Endothelial cell of umbilical vein (primary cell): ENCODE measurements at regions not wholly inside any gene's neighbourhood (a gene's known extent, or its start where the extent isn't known, plus 50 kb on each side); places are given as distances from the start of the nearest gene placed in this dataset.

Experiments used
- BruUV-seq: library from RNA; stranded (reverse); fragments of 400-500 nt; replicated peaks from 2 replicates; lab custom pipeline; 2021; lab: Mats Ljungman, UMichigan
- CTCF ChIA-PET: fragments of 300-600, 350-600 bp; sonication (Branson Sonifier 250); formaldehyde crosslinking; loops from one replicate; lab custom pipeline; 2021; ENCODE audit warnings: antibody characterized with exemption, inconsistent platforms; lab: Charles Lee
- POLR2A ChIA-PET: fragments of 300-600, 350-600 bp; sonication (Branson Sonifier 250); formaldehyde crosslinking; loops from one replicate; lab custom pipeline; 2021; ENCODE audit warnings: antibody characterized with exemption, inconsistent platforms; lab: Charles Lee
- DNase-seq: peaks from one replicate; pipeline ENCODE4 v3.0.0-alpha.2; 2011; ENCODE audit warnings: low read depth, low spot score
- FAIRE-seq: peaks from 2 replicates; lab custom pipeline; 2011; peaks lifted over from hg19 to GRCh38; lab: Jason Lieb, UNC
- H2AFZ ChIP-seq: 2 replicates; pipeline ENCODE4 v1.6.0; 2012; ENCODE audit warnings: low read depth, low read length, control low read depth, inconsistent platforms
- H3K27ac ChIP-seq: 2 replicates; pipeline ENCODE4 v1.5.1; 2011; ENCODE audit warnings: low read depth, mild to moderate bottlenecking, control low read depth, low read length, moderate library complexity; ENCODE audit not compliant: insufficient read depth
- H3K27me3 ChIP-seq, 2 experiments: 2 replicates each; pipeline versions ENCODE4 v1.6.0 to v1.6.1; 2011; ENCODE audit warnings: low read length in 2 of 2, mixed read lengths in 1 of 2; ENCODE audit not compliant: control insufficient read depth in 2 of 2, insufficient read depth in 2 of 2
- H3K36me3 ChIP-seq, 2 experiments: 2 replicates in 1 of 2; 3 replicates in 1 of 2; pipeline ENCODE4 v1.5.1; 2011; ENCODE audit warnings: low read length in 2 of 2, mild to moderate bottlenecking in 1 of 2, moderate library complexity in 1 of 2; ENCODE audit not compliant: control insufficient read depth in 2 of 2, insufficient read depth in 2 of 2; ENCODE audit errors: extremely low read depth in 1 of 2
- H3K4me1 ChIP-seq: 3 replicates; pipeline ENCODE4 v1.5.1; 2011; ENCODE audit warnings: mild to moderate bottlenecking, low read length; ENCODE audit not compliant: control insufficient read depth, insufficient read depth; ENCODE audit errors: extremely low read depth
- H3K4me2 ChIP-seq: 2 replicates; pipeline ENCODE4 v1.6.1; 2011; ENCODE audit warnings: low read length, control low read depth, mixed read lengths; ENCODE audit not compliant: insufficient read depth
- H3K4me3 ChIP-seq, 3 experiments: fragments of 200-600 bp in 1 of 3; sonication (generic), shearing (Covaris generic) in 1 of 3; replicated peaks in 1 of 3; 2 replicates each; pipeline ENCODE4 v1.5.1; 2011 to 2016; ENCODE audit warnings: control low read depth in 3 of 3, low read length in 3 of 3, mild to moderate bottlenecking in 2 of 3, inconsistent platforms in 1 of 3, low read depth in 1 of 3, moderate library complexity in 1 of 3; ENCODE audit not compliant: insufficient read depth in 1 of 3
- H3K79me2 ChIP-seq: 2 replicates; pipeline ENCODE4 v1.6.0; 2012; ENCODE audit warnings: low read length, inconsistent platforms; ENCODE audit not compliant: control insufficient read depth, insufficient read depth
- H3K9ac ChIP-seq: replicated peaks from 2 replicates; pipeline ENCODE3; 2011; ENCODE audit warnings: low read length, control low read depth; ENCODE audit not compliant: insufficient read depth; ENCODE audit errors: extremely low read depth
- H3K9me1 ChIP-seq: replicated peaks from 3 replicates; pipeline ENCODE4 v1.6.0; 2011; ENCODE audit warnings: mild to moderate bottlenecking, low read length; ENCODE audit not compliant: control insufficient read depth, insufficient read depth; ENCODE audit errors: extremely low read depth
- H3K9me3 ChIP-seq: replicated peaks from 2 replicates; pipeline ENCODE4 v1.5.1; 2012; ENCODE audit warnings: low read length, inconsistent platforms; ENCODE audit not compliant: control insufficient read depth, insufficient read depth
- H4K20me1 ChIP-seq: replicated peaks from 2 replicates; pipeline ENCODE3; 2011; ENCODE audit warnings: mild to moderate bottlenecking, low read length; ENCODE audit not compliant: control insufficient read depth, insufficient read depth; ENCODE audit errors: extremely low read depth
- CTCF ChIP-seq, 2 donors: IDR thresholded peaks; 1 replicate in 1 of 2; 2 replicates in 1 of 2; pipeline ENCODE4 v1.5.1; 2011; ENCODE audit warnings: low read length in 2 of 2, mild to moderate bottlenecking in 2 of 2, moderate library complexity in 2 of 2, control low read depth in 1 of 2, inconsistent platforms in 1 of 2, low read depth in 1 of 2; ENCODE audit not compliant: insufficient read depth in 1 of 2; ENCODE audit errors: extremely low read depth in 1 of 2
- EZH2 ChIP-seq: IDR thresholded peaks from 2 replicates; pipeline ENCODE4 v1.6.1; 2012; ENCODE audit warnings: borderline replicate concordance, low read depth, mild to moderate bottlenecking, moderate library complexity, low read length, inconsistent platforms; ENCODE audit not compliant: severe bottlenecking
- FOS ChIP-seq: IDR thresholded peaks from 2 replicates; pipeline ENCODE4 v1.6.1; 2011; ENCODE audit warnings: mild to moderate bottlenecking, low read length, moderate library complexity, borderline replicate concordance; ENCODE audit not compliant: insufficient read depth
- GATA2 ChIP-seq: IDR thresholded peaks from 2 replicates; pipeline ENCODE4 v1.7.0; 2011; ENCODE audit warnings: low read depth, mild to moderate bottlenecking, moderate library complexity, mixed read lengths, low read length; ENCODE audit not compliant: insufficient read length, insufficient read depth
- JUN ChIP-seq: IDR thresholded peaks from 2 replicates; pipeline ENCODE4 v1.6.1; 2011; ENCODE audit warnings: borderline replicate concordance, low read depth; ENCODE audit not compliant: insufficient read length, insufficient read depth
- MAX ChIP-seq: IDR thresholded peaks from 2 replicates; pipeline ENCODE4 v1.6.1; 2011; ENCODE audit not compliant: insufficient read depth, insufficient read length
- MYC ChIP-seq: IDR thresholded peaks from one replicate; pipeline ENCODE4 v1.6.1; 2011; ENCODE audit warnings: mild to moderate bottlenecking, low read depth, low read length
- POLR2A ChIP-seq: IDR thresholded peaks from 2 replicates; pipeline ENCODE4 v1.6.1; 2012; ENCODE audit warnings: low read depth, mild to moderate bottlenecking, control low read depth, low read length
- POLR2AphosphoS5 ChIP-seq: IDR thresholded peaks from 2 replicates; pipeline ENCODE4 v1.6.1; 2012; ENCODE audit warnings: low read depth, mild to moderate bottlenecking, control low read depth, low read length, moderate library complexity; ENCODE audit not compliant: insufficient read depth
- dilution Hi-C: fragments of 300-500 bp; cut with MboI; formaldehyde crosslinking; loops from one replicate; pipeline ENCODE4 v1.15.0; 2019; ENCODE audit warnings: low sequenced_read_pairs; ENCODE audit not compliant: extremely low pct_ligation_motif_present
- intact Hi-C: fragments of 100-400 bp; cut with micrococcal nuclease; formaldehyde crosslinking; loops from one replicate; pipeline ENCODE4 v1.10.0; 2022

- Histone ChIP-seq H3K27me3 (no peaks in the 10 kb centered on the region), H3K4me3 (no peak overlapping the region), H3K27ac (no peak overlapping the region), H3K4me2 (no peak overlapping the region), H3K79me2 (no peaks in the 10 kb centered on the region), H4K20me1 (no peaks in the 10 kb centered on the region), H3K36me3 (no peaks in the 10 kb centered on the region), H3K9me3 (no peaks in the 10 kb centered on the region), H3K4me1 (no peaks in the 10 kb centered on the region), H3K9me1 (no peaks in the 10 kb centered on the region), H3K9ac (no peak overlapping the region), H2AFZ (no peak overlapping the region)
- intact Hi-C loops (no loop called here), dilution Hi-C loops (no loop called here)
- no peak for TF ChIP-seq EZH2
- TF ChIP-seq MYC = no peak
- no peak for TF ChIP-seq POLR2AphosphoS5
- TF ChIP-seq FOS = no peak
- no peak for TF ChIP-seq GATA2
- no peak for TF ChIP-seq POLR2A
- no peak for TF ChIP-seq CTCF (IDR thresholded peaks at IDR 0.05; ENCODE audit: extremely low read depth in 1 of 2, insufficient read depth in 1 of 2, low read depth in 1 of 2, low read length in 2 of 2)
- no peak for TF ChIP-seq MAX
- no peak for TF ChIP-seq JUN
- FAIRE-seq (no peak), DNase-seq (no peak)
- BruUV-seq = no TSS peak
- CTCF ChIA-PET = no interaction called here
- POLR2A ChIA-PET = no interaction called here
These were observed 54.0 kb upstream of the OLFM1 start for GRCh38 chr9:135033487-135033886.
